Activated T-helper 1 cell treated with anti-CD3 and anti-CD28 coated beads, Interleukin-2, amount 50 U/mL, for 16 hours (primary cell): ENCODE measurements at regions not wholly inside any gene's neighbourhood (a gene's known extent, or its start where the extent isn't known, plus 50 kb on each side); places are given as distances from the start of the nearest gene placed in this dataset.

Source experiments
- DNase-seq, 2 donors: peaks; one replicate each; pipeline ENCODE4 v3.0.0-alpha.2; 2020; ENCODE audit warnings: low read depth in 1 of 2, low spot score in 1 of 2

DNA sequence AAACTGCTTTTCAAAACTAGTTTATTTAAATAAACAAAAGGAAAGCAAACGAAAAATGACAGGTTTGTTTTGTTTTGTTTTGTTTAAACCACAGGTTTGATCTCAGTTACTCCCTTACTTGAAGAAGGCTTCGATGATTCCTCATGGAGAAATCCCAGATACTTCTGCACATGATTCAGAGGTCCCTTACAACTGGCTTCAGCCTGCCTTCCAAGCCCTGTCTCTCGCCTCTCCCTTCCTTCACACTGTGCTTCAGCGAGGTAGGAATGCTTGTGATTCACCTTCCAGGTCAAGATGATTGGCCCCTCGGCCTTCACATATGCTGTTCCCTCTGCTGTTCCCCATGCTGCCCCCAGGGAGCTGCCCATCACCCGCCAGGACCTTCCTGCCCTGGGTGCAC, 104.1 kb upstream of the ITGA6 start:
- DNase-seq, result no peak

DNA sequence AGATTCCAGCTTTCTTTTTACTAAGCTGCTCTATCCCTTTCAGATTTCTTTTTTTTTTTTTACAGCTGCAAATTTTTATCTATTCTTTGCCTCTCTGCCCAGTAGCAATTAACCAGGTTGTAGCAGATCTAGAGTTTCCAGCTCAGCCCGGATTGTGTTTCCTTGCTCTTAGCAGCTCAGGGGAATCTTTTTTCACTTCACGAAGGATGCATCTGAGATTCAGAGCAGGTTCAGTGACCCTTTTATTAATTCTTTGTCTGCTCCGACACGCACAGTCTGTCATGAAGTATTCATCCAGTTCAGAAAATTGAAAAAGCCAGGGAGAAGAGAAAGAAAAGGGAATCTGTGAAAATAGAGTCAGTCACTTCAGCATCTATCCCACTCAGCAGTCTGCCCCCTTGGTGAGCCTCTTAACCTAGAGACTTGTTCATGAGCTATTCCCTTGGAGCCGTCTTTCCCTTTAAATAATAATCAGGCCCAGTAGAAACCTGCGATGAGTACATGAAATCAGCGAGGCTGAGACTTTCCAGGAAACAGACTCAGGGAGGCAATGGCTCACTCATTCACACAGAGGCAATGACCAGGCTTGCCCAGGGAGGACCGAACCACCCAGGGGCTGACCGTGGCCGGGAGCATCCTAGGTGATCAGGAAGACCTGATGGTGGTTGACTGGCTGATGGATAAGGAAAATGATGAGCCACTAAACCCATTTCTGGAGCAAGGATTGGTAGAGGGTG, 103.4 kb upstream of the ITGA6 start:
- no peak for DNase-seq

DNA sequence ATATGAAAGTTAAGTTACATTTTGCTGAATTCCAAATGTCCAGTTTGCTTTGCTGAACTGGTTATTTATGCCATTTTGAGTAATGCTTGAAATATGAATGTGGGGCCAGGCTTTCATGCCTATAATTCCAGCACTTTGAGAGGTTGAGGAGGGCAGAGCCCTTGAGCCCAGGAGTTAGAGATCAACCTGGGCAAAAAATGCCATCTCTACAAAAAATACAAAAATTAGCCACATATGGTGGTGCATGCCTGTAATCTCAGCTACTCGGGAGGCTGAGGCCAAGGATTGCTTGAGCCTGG, 101.2 kb upstream of the ITGA6 start:
- DNase-seq, result no peak

DNA sequence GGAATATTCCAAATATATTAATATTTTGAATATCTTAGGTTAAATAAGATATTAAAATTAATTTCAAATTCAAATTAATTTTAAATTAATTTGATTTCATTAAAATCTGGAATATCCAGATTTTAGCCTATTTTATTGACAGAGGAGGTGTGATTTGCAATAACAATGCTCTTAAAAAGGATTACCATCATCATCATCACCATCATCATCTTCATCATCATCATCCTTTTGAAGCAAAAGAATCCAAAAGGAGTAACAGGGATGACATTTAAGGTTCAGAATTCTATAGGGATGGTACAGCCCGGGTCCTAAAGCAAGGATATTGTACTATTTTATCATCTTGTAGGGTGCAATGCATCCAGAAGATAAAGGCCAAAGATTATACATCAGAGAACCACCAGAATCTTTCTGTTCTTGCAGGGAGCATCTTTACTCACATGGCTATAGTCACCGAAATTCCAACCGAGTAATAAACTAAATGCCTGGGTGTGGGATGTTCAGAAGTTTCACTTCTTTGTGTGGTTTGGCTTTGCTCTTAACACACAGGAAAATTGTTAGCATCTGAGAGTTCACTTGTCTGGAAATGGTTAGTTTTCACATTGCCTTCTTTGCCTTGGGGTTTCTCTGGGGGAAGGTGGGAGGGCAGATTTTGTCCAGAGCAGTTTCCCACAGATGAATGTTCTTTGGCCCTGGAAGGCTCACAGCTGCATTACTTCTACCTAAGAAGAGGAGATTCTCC, 99.1 kb upstream of the ITGA6 start:
- no peak for DNase-seq

DNA sequence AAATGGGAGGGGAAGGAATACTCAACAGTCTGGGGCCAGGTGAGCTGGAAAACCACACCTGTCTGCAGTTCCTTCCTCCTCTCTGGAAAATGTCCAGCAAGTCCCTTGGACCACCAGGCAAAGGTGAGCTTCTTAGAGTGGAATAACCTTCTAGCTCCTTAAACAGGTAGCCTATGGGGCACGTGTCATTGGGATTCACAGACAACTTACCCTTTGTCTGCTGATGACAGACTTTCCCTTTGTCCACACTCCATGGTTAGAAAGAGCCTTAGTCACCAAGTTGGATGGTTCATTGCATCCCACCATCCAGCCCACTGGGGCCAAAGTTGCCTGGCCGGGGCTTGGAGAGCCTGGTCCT, 98.0 kb upstream of the ITGA6 start:
- DNase-seq, result no peak

DNA sequence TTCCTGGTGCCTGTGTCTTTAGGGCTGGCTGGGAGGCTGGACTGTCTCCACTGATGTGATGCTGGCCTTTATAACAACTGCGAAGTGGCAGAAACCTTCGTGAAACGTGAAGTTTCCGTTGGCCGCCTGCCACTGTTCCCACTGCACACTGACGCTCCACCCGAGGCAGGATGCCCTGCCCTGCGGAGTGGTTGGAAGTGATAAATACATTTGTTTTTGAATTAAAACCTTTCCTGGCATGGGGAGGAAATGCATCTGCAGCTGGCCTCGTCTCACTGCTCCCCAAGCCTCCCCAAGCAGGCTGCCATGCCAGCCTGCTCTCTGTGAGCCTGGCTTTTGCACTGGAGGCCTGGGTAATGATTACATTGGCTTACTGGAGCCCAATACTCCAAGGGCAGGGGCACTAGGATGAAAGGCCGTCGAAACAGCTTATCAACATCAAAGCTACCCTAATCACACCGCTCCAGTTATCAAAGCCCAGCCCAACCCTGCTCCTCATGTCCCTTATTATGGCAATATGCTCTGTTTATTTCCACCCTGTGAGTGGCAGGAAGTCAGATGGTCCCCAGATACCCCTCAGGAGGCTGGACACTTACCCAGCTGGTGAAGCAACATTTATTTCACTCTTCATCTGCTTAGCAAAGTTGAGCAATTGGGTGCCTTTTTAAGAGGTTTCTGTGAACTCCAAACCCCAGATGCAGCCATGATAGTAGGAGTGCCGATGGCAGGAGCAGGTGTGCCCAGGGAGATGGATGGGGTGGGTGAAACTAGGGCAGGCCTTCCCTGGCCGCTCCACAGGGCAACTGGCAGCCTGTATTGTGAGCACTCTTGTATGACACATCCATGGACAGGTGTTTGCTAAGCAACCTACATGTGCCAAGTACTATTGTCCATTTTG, 97.4 kb upstream of the ITGA6 start:
- DNase-seq, result no peak

DNA sequence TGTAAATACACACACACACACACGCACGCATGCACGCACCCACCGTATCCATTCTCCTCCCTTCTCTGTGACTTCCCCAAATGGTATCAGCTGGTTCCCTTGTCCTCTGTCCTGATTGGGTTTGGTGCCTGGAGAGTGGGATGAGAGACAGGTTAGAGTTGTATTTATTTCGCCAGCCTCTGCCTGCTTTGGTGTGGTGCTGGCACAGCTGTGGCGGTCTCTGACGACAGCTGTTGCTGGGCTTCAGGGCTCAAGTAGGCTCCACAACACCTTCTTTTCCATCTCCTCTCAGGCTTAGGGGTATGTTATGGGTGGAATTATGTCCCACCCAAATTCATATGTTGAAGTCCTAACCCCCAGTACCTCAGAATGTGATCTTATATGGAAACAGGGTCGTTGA, 94.9 kb upstream of the ITGA6 start:
- no peak for DNase-seq

DNA sequence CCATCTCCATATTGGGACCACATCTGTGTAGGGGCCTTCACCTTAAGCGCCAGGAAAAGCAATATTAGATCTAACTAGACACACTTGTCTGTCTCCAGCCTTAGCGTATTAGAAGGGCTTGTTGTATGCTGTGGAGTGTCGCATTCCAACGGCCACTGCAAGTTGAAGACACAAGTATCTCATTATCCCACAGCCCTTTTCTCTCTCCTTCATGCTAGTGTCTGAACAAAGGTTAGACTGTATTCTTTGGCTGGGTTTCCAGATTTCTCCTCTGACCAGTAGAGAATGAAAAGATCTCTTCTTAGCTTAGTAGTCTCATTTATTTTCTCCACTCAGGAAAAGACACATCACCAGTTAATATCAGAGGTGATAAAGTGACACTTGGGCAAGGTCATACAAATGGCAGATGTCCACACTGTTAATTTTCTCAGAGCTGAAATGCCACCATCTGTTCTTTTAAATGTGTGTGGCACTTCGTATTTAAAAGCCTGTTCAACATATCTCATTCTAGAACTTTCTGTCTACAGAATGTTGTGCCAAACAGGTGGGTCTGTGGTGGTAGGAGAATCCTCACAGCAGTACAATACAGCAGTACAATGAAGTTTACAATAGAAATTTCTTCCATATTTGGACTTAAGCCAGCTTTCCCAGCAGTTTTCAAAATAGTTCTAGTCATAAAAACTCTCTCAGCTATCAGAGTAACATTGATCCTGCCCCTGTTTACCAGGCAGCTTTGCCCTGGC, 94.0 kb upstream of the ITGA6 start:
- no peak for DNase-seq

DNA sequence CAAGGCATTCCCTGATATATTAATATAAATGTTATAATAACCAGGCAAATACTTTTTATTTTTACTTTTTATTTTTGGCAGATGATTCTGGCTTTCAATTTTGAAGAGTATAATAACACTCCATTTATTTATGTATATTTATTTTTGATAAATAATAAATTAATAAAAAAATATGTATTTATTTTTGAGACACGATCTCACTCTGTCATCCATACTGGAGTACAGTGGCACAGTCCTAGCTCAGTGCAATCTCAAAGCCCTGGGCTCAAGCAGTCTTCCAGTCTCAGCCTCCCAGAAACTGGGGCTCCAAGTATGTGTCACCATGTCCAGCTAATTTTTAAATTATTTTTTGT, 93.4 kb upstream of the ITGA6 start:
- DNase-seq, result no peak

DNA sequence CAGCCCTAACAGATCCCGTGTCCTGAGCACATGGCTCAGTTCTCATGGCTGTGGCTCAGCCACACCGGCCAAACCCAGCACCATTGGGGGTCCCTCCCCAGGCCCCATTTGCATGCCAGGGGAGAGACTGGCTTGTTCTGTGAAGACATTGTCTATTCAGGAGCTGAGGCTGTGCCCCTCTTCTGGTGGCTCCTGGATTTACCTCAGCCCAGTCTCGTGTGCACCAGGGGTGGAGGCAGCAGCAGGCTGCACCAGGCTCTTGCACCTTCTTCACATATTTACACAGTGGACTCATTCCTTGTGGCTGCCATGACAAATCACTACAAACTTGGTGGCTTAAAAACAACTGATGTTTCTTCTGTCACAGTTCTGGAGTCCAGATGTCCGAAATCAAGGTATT, 92.4 kb upstream of the ITGA6 start:
- no peak for DNase-seq

DNA sequence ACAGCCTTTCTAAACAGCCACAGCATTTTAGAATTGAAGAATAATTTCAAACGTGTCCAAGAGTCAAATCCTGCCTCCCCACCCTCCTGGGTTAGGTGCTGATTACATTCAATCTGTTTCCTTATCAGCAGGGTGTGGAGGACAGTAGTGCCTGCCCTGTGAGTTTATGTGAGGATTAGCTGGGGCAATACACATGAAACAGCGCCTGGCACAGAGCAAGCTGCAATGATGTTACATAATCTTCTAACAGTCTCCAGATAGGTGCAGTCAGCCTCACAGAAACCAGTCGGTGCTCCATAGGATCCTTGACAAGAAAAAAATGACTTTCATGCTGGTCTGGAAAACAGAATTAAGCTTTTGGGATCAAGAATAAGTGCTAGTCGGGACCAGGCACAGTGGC, 91.7 kb upstream of the ITGA6 start:
- DNase-seq, result no peak

DNA sequence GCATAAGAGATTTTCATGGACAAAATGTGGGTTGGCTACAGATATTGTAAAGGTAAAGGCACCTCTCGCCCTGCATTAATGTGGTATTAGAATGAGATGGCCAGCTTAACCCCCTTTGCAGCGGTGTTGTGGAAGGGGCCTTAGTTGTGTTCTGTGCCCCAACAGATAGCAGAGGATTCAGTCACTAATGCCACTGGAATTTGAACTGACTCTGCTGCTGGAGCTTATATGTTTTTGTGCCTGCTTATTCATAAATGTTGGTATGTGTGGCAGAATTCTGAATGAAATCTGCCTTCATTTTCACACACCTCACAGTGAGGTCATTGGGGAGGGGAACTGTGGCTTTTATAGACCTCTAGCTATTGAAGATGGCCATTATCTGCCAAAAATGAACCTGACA, 90.7 kb upstream of the ITGA6 start:
- no peak for DNase-seq

DNA sequence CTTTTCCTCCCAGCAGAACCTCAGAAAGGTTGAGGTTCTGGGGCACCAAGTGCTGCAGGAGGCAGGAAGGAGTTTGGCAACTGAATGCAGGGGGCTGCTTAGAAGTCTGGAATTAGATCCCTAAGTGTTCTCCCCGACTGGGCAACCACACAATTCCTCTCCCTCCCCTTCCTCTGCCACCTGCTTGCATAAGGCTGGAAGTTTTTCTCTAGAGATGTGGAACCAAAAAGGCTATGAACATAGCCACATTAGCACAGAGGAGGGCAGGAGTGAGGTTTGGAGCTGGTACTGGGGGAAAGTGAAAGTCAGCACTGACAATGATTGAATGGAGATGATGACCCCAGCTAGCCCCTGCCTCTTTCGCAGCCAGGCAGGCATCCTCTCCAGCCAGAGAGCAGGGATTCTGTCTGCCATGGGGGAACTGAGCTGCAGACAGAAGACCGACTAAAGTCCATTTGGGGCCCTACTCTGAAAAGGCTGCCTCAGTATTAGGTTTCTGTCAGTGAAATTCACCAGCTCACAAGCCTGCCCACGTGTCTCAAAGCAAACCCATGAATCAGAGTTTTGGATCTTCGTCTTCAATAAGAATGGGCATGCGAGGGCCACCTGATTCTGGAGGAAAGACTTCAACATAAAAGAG, 87.9 kb upstream of the ITGA6 start:
- no peak for DNase-seq

DNA sequence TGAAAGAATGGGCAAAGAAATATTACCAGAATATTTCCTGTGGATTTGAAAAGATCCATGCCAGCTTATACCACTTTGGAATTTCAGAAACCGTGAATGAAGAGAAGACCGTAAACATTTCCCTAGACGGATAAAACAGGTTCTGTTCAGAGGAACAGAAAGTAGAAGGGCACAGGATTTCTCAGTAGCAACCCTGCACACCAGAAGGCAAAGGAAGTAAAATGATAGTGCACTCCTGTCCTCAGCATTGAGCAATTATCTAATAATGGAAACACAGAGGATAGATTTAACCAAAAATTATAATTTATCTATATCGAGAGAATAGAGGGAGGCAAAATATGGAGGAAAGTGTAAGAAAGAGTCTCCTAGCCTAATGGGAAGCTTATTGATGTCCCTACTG, 87.0 kb upstream of the ITGA6 start:
- no peak for DNase-seq

DNA sequence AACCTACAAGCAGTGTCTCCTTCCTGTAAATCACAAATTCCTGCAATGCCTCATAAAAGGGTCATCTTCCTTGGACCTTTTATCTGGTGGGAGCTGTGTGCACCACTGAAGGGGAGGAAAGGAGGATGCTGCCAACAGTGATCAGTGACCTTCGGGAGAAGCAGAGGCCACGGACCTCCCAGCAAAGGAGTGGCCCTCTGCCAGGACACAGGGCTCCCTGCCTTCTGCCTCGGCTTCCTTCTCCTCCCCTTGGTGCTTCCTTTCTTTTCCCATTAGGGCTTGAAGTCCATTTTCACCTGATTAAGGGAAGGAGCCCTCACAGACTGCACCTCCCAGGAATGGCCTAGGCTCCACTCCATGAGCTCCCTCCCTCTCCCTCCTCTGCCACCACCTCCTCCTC, 85.3 kb upstream of the ITGA6 start:
- DNase-seq, result no peak

DNA sequence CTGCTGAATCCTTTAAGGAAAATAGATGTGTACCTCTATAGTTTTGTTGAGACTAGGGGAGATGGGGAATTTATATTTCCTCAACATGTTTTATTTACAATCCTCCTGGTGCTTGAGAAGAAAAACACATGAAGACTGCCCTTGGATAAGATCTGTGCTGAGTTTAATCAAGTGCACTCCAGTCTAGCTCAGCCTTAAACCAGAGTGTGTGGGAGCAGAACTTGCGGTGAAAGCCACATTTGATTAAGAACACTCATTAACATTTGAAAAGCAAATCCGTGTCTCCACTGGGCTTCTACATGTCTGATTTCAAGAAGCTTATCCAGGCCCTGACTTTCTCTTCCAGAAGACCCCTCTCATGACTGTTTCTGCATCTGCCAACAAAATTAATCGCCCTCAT, 84.8 kb upstream of the ITGA6 start:
- no peak for DNase-seq

DNA sequence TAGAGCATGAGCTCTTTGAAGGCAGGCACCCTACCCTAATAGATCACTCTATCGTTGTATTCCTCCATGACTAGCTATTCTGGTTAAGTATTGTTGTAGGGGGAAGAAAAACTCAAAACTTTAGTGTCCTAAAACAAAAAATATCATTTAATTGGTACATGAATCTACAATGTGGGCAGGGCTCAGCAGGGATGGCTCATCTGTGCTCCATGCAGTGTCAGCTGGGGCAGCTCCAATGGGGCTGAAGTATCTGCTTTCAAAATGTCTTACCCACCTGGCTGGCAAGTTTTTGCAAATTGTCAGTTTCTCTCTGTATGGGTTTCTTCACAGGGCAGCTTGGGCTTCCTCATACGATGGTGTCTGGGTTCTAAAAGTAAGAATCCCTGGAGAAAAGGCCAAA, 83.2 kb upstream of the ITGA6 start:
- no peak for DNase-seq

DNA sequence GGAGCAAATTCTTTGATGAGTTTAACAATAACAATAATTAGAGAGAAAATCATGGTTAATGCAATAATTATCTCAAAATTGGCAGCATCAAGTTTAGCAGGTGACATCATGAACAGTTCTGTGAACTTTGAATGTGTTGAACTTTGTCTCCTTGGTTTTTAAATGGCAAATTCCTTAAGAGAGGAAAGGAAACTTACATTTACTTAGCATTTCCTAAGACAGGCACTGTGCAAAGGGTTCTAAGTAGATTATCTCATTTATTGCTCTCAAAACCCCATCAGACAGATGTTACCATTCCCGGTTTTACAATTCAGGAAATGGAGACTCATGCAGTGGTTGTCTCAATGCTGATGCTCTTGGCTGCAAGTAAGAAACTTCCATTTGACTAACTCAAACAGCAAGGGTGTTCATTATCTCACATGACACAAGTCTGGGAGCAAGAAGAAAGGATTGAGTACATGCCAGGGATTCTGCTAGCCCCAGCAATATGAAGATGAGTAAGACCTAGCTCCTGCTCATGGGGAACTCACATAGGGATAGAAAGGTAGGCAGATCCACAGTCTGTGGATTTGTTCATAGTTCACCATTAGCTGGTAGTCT, 81.3 kb upstream of the ITGA6 start:
- DNase-seq, result no peak

DNA sequence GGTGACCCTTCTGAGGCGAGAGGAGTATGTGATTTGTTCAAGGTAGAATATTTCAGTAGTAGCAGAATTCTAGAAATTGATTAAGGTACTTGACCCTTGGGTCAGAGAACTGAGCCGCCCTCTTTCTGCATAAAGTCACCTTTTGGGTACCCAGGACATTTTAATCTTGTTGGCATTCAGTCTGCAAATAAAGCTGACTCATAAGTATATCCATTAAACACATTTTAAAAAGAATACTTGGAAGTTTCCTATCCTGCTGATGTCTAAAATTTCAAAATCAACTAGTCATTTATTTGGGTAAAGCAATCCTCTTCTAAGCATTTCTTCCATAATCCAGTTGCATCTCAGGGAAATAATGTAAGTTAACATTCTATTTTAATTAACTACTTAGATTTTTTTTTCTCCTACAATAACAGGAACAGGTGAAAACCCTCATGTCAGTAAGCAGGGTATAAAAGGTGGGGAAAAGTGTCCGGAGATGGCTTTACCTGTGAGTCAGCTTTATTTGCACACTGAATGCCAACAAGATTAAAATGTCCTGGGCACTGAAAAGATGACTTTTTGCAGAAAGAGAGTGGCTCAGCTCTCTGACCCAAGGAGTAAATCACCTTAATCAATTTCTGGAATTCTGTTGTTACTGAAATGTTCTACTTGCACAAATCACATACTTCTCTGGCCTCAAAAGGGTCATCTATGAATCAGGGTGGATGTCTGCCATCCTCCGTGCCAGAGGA, 78.7 kb upstream of the ITGA6 start:
- no peak for DNase-seq

DNA sequence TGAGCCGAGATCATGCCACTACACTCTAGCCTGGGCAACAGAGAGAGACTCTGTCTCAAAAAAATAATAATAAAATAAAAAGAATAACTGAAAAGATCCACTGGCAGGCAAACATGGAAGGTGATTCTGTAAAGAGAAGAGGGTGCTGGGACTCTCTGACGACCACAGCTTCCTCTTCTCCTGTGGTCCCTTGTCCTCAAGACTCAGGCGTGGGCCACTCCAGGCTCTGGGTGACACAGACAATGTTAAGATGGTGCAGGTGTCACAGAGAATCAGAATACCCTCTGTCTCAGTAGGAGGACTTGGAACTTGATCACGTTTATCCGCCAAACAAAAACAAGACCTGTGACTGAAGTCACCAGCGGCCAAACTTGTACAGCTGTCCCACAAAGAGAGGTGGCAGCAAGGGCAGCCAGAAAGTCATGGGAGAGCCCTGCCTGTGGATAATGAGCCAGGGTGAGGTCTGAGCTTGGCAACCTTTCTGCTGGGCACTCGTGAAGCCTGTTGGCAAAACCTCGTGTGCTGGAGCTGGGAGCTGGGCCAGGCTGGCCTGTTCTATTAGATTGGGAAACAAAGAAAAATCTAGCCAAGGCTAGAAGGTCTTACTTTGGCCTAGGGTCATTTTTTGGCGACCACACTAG, 76.4 kb upstream of the ITGA6 start:
- DNase-seq, result no peak
